HepG2 (cell line): ENCODE measurements at regions not wholly inside any gene's neighbourhood (a gene's known extent, or its start where the extent isn't known, plus 50 kb on each side); places are given as distances from the start of the nearest gene placed in this dataset.

ENCODE experiments used
- ATAC-seq: fragments of 200-7000 bp; cut with Tn5 transposase; 3 replicates; pipeline ENCODE4 v1.9.1; 2020; ENCODE audit warnings: mild to moderate bottlenecking, moderate library complexity
- BruUV-seq: library from RNA; stranded (reverse); fragments of 400-500 nt; replicated peaks from 2 replicates; lab custom pipeline; 2021; lab: Mats Ljungman, UMichigan
- CTCF ChIA-PET: fragments of 300-600 bp; formaldehyde crosslinking; extraction: SDS; loops from one replicate; lab custom pipeline; 2021; ENCODE audit warnings: low total read pairs, inconsistent platforms, low intra/inter-chr PET ratio; lab: Yijun Ruan, JAX
- POLR2A ChIA-PET: fragments of 350-600 bp; sonication (Branson Sonifier 250); formaldehyde crosslinking; loops from one replicate; lab custom pipeline; 2020; ENCODE audit warnings: antibody characterized with exemption, inconsistent platforms; lab: Yijun Ruan, JAX
- DNase-seq: peaks from one replicate; pipeline ENCODE4 v3.0.0-alpha.2; 2015; ENCODE audit warnings: low spot score
- FAIRE-seq: peaks from 3 replicates; lab custom pipeline; 2011; peaks lifted over from hg19 to GRCh38; lab: Jason Lieb, UNC
- H2AFZ ChIP-seq: one replicate; pipeline ENCODE4 v1.6.1; 2011; ENCODE audit warnings: low read length, inconsistent platforms
- H3K27ac ChIP-seq: fragments of 300-600 bp; 3 replicates; pipeline ENCODE4 v1.8.0; 2011; ENCODE audit warnings: mixed run types, mild to moderate bottlenecking, mixed read lengths, low read length, inconsistent platforms; ENCODE audit not compliant: insufficient read depth; ENCODE audit errors: extremely low read length
- H3K27me3 ChIP-seq, 2 experiments: fragments of 200-600 bp in 1 of 2; 2 replicates in 1 of 2; 3 replicates in 1 of 2; pipeline versions ENCODE4 v1.6.0 to v1.8.0; 2011; ENCODE audit warnings: low read length in 2 of 2, mild to moderate bottlenecking in 2 of 2, moderate library complexity in 2 of 2, inconsistent platforms in 1 of 2; ENCODE audit not compliant: insufficient read depth in 2 of 2, control insufficient read depth in 1 of 2
- H3K36me3 ChIP-seq, 2 experiments: fragments of 200-600 bp in 1 of 2; replicated peaks in 1 of 2; 2 replicates in 1 of 2; 3 replicates in 1 of 2; pipeline versions ENCODE4 v1.5.1 to v1.8.0; 2011; ENCODE audit warnings: low read length in 2 of 2, inconsistent platforms in 1 of 2; ENCODE audit not compliant: insufficient read depth in 2 of 2, control insufficient read depth in 1 of 2
- H3K4me1 ChIP-seq: 2 replicates; pipeline ENCODE4 v1.5.1; 2012; ENCODE audit warnings: low read length, inconsistent platforms; ENCODE audit not compliant: insufficient read depth
- H3K4me2 ChIP-seq: 2 replicates; pipeline ENCODE4 v1.6.0; 2011; ENCODE audit warnings: low read depth, low read length, inconsistent platforms
- H3K4me3 ChIP-seq, 3 experiments: fragments of 200-600 bp in 1 of 3; sonication (generic), shearing (Covaris generic) in 1 of 3; replicated peaks in 1 of 3; 2 replicates each; pipeline ENCODE4 v1.5.1; 2011 to 2016; ENCODE audit warnings: low read length in 3 of 3, inconsistent platforms in 2 of 3, low read depth in 2 of 3, mild to moderate bottlenecking in 2 of 3, control low read depth in 1 of 3, mixed read lengths in 1 of 3; ENCODE audit not compliant: insufficient read depth in 1 of 3
- H3K79me2 ChIP-seq: one replicate; pipeline ENCODE4 v1.6.1; 2011; ENCODE audit warnings: low read length, inconsistent platforms; ENCODE audit not compliant: insufficient read depth
- H3K9ac ChIP-seq: 2 replicates; pipeline ENCODE4 v1.6.0; 2011; ENCODE audit warnings: mild to moderate bottlenecking, low read depth, low read length, inconsistent platforms; ENCODE audit not compliant: insufficient read depth
- H3K9me3 ChIP-seq: 2 replicates; pipeline ENCODE4 v1.5.1; 2012; ENCODE audit warnings: mild to moderate bottlenecking, low read length
- H4K20me1 ChIP-seq: 2 replicates; pipeline ENCODE4 v1.6.0; 2011; ENCODE audit warnings: inconsistent platforms, mild to moderate bottlenecking, low read length, moderate library complexity; ENCODE audit not compliant: insufficient read depth
- AKNA ChIP-seq: sonication (generic); formaldehyde crosslinking; IDR thresholded peaks from 2 replicates; pipeline ENCODE4 v1.4.0; 2020; ENCODE audit warnings: missing genetic modification reagents, borderline replicate concordance
- DR1 ChIP-seq: sonication (generic); formaldehyde crosslinking; IDR thresholded peaks from 2 replicates; pipeline ENCODE4 v1.8.0; 2021; ENCODE audit warnings: mild to moderate bottlenecking, missing genetic modification reagents, inconsistent platforms
- DZIP1 ChIP-seq: sonication (generic); formaldehyde crosslinking; IDR thresholded peaks from 2 replicates; pipeline ENCODE4 v1.5.0; 2020; ENCODE audit warnings: mild to moderate bottlenecking, missing genetic modification reagents
- HMGA1 ChIP-seq: sonication (generic); formaldehyde crosslinking; conservative IDR thresholded peaks from 2 replicates; pipeline ENCODE4 v1.4.0; 2020; ENCODE audit warnings: missing genetic modification reagents
- MTF1 ChIP-seq: sonication (generic); formaldehyde crosslinking; IDR thresholded peaks from 2 replicates; pipeline ENCODE4 v1.5.0; 2020; ENCODE audit warnings: missing genetic modification reagents
- RNF219 ChIP-seq: sonication (generic); formaldehyde crosslinking; IDR thresholded peaks from 2 replicates; pipeline ENCODE4 v1.5.0; 2020; ENCODE audit warnings: mild to moderate bottlenecking, missing genetic modification reagents
- STAG1 ChIP-seq: sonication (generic); formaldehyde crosslinking; IDR thresholded peaks from 2 replicates; pipeline ENCODE4 v1.4.0; 2020; ENCODE audit warnings: missing genetic modification reagents
- TGIF2 ChIP-seq: IDR thresholded peaks from 2 replicates; pipeline ENCODE4 v1.6.1; 2016; ENCODE audit warnings: control low read depth, missing compliant biosample characterization
- WGBS: methylation state at CpG from one replicate; pipeline ENCODE4 v1.1.6; 2017; ENCODE audit warnings: low lambda C conversion rate; 5-methylcytosine and 5-hydroxymethylcytosine counted together
- in situ Hi-C: cut with HindIII; loops from 2 replicates; pipeline ENCODE4 v1.10.0; 2017; ENCODE audit warnings: low pct_unique_long_range_greater_than_20kb; ENCODE audit not compliant: extremely low pct_ligation_motif_present
- intact Hi-C: fragments of 100-400 bp; cut with micrococcal nuclease; formaldehyde crosslinking; loops from one replicate; pipeline ENCODE4 v1.10.0; 2022; ENCODE audit not compliant: unreplicated experiment

GRCh38 chr20:59412875-59413284 lies 112.5 kb downstream of the EDN3 start:
- no peaks in the 10 kb centered on the region for H3K9me3 ChIP-seq
- intact Hi-C loops: no loop called here
- CTCF ChIA-PET: no interaction called here
- no peak for DNase-seq
- no peak overlapping the region for H3K27ac ChIP-seq
- no peaks in the 10 kb centered on the region for H3K36me3 ChIP-seq
- H3K9ac ChIP-seq: no peak overlapping the region
- no peak overlapping the region for H2AFZ ChIP-seq
- H3K4me3 ChIP-seq: no peak overlapping the region
- POLR2A ChIA-PET: no interaction called here
- WGBS: 18% methylated on average over 3 of the region's 6 CpGs
- H3K4me1 ChIP-seq: no peaks in the 10 kb centered on the region
- TF ChIP-seq STAG1 (CRISPR knock-in tag) (peak; percentile 42; the same call in 1 of the 2 replicates), TGIF2 (no peak)
- H3K4me2 ChIP-seq: no peak overlapping the region
- no peak; the same call in 2 of the 3 replicates for ATAC-seq
- H4K20me1 ChIP-seq: no peaks in the 10 kb centered on the region
- no peaks in the 10 kb centered on the region for H3K79me2 ChIP-seq
- BruUV-seq: no TSS peak
- no peak for FAIRE-seq
- in situ Hi-C loops: no loop called here
- peaks cover 16 to 66% of the 10 kb centered on the region in 2 experiments; a peak in 4 of 5 replicates for H3K27me3 ChIP-seq

GRCh38 chr20:59413326-59413865 lies 113.0 kb downstream of the EDN3 start:
- H4K20me1 ChIP-seq: no peaks in the 10 kb centered on the region
- H3K36me3 ChIP-seq: no peaks in the 10 kb centered on the region
- H3K4me1 ChIP-seq: no peaks in the 10 kb centered on the region
- no peak overlapping the region for H3K27ac ChIP-seq
- DNase-seq (no peak), FAIRE-seq (no peak), ATAC-seq (no peak)
- 3% methylated on average over 6 of the region's 6 CpGs for WGBS
- H3K9ac ChIP-seq: no peak overlapping the region
- H3K79me2 ChIP-seq: no peaks in the 10 kb centered on the region
- H3K4me2 ChIP-seq: no peak overlapping the region
- CTCF ChIA-PET: no interaction called here
- intact Hi-C loops (no loop called here), in situ Hi-C loops (no loop called here)
- no peaks in the 10 kb centered on the region for H3K9me3 ChIP-seq
- POLR2A ChIA-PET: no interaction called here
- BruUV-seq: no TSS peak
- peaks cover 18 to 68% of the 10 kb centered on the region in 2 experiments; a peak in 4 of 5 replicates for H3K27me3 ChIP-seq
- H3K4me3 ChIP-seq: no peak overlapping the region
- no peak overlapping the region for H2AFZ ChIP-seq
- TF ChIP-seq MTF1 (no peak), DR1 (no peak), DZIP1 (CRISPR knock-in tag) (no peak), AKNA (no peak), HMGA1 (CRISPR knock-in tag) (no peak), RNF219 (CRISPR knock-in tag) (no peak)
